ENCODE measurements at regions not wholly inside any gene's neighbourhood (a gene's known extent, or its start where the extent isn't known, plus 50 kb on each side); places are given as distances from the start of the nearest gene placed in this dataset.
"Not testable (repeated sequence)": the region's sequence is repeated elsewhere in the genome, so short reads cannot be mapped to it uniquely, and the experiment has no call there.

DNA sequence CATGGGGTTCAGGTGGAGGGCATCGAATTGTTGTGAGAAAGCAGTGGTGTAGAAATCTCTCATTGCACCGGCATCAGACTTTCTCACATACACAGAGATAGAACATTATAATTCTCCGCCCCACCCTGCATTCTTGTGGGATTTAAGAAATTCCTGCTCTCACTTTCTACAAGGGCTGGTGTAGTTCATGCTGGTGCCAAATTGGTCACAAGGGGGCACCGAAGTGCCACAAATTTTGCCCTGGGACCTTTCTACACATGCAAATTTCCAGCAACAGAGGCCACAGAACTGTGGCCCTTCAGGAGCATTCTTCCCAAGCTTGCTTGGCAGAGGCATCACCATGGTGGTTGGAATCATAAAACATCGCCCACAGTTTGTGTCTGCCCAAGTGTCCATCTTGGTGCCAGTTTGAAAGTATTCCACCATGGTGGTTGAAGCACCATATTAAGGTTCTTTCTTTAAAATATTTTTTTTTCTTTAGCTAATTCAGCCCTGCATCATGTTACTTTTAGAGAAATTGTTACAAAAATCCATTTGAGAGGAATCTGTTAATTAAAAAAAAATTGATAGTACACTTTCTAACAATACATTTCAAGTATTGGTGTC, 521.2 kb upstream of the FANCL start:
- BruUV-seq (replicated peaks): no TSS peak
- TF ChIP-seq, protein P1, sequence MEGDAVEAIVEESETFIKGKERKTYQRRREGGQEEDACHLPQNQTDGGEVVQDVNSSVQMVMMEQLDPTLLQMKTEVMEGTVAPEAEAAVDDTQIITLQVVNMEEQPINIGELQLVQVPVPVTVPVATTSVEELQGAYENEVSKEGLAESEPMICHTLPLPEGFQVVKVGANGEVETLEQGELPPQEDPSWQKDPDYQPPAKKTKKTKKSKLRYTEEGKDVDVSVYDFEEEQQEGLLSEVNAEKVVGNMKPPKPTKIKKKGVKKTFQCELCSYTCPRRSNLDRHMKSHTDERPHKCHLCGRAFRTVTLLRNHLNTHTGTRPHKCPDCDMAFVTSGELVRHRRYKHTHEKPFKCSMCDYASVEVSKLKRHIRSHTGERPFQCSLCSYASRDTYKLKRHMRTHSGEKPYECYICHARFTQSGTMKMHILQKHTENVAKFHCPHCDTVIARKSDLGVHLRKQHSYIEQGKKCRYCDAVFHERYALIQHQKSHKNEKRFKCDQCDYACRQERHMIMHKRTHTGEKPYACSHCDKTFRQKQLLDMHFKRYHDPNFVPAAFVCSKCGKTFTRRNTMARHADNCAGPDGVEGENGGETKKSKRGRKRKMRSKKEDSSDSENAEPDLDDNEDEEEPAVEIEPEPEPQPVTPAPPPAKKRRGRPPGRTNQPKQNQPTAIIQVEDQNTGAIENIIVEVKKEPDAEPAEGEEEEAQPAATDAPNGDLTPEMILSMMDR (IDR thresholded peaks at IDR 0.05; ENCODE audit: unreplicated experiment): peak; percentile 71
- intact Hi-C loops (cut with micrococcal nuclease; ENCODE audit: unreplicated experiment): loop anchor here (1.0 to 10.0 kb wide), 6 partner anchors 113 to 1820 kb away; no protein-coding TSS in a partner anchor
- Mint-ChIP-seq H3K27me3 (ENCODE audit: unreplicated experiment) (no peaks in the 10 kb centered on the region), H3K9me3 (ENCODE audit: low read depth, unreplicated experiment) (no peaks in the 10 kb centered on the region), H3K36me3 (ENCODE audit: insufficient read depth, unreplicated experiment) (no peaks in the 10 kb centered on the region), H3K4me1 (ENCODE audit: low read depth, unreplicated experiment) (peaks cover 5% of the 10 kb centered on the region), H3K27ac (ENCODE audit: unreplicated experiment) (no peak overlapping the region), H3K4me3 (ENCODE audit: low read depth, unreplicated experiment) (no peak overlapping the region)
- CTCF ChIA-PET: no interaction called here
- DNase-seq: peak; percentile 79

DNA sequence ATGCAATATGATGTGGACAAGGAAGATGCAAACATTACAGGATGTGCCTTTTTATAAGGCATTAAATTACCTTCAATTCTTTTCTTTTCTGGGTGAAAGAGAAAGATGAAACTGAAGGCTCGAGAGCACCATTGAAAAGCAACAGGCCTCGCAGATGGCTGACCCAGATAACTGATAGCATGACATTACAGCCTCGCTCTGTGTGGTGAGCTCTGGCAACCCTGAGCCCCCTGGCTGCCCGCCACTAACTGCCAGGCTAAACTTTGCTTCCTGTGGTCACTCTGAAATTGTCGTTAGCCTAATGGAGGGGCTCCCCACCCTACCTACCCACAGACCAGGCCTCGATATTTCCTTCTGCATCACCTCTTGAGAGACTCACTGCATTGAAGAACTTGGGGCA, 516.8 kb upstream of the FANCL start:
- CTCF ChIA-PET: no interaction called here
- H3K4me1 Mint-ChIP-seq (ENCODE audit: low read depth, unreplicated experiment): peaks cover 5% of the 10 kb centered on the region
- no peaks in the 10 kb centered on the region for H3K27me3 Mint-ChIP-seq (ENCODE audit: unreplicated experiment)
- no peak overlapping the region for H3K27ac Mint-ChIP-seq (ENCODE audit: unreplicated experiment)
- intact Hi-C loops (cut with micrococcal nuclease; ENCODE audit: unreplicated experiment): no loop called here
- H3K4me3 Mint-ChIP-seq (ENCODE audit: low read depth, unreplicated experiment): no peak overlapping the region
- BruUV-seq (replicated peaks): no TSS peak
- no peaks in the 10 kb centered on the region for H3K36me3 Mint-ChIP-seq (ENCODE audit: insufficient read depth, unreplicated experiment)
- no peak for DNase-seq
- H3K9me3 Mint-ChIP-seq (ENCODE audit: low read depth, unreplicated experiment): peaks cover 7% of the 10 kb centered on the region
- TF ChIP-seq, protein P1 (IDR thresholded peaks at IDR 0.05; ENCODE audit: unreplicated experiment): no peak

DNA sequence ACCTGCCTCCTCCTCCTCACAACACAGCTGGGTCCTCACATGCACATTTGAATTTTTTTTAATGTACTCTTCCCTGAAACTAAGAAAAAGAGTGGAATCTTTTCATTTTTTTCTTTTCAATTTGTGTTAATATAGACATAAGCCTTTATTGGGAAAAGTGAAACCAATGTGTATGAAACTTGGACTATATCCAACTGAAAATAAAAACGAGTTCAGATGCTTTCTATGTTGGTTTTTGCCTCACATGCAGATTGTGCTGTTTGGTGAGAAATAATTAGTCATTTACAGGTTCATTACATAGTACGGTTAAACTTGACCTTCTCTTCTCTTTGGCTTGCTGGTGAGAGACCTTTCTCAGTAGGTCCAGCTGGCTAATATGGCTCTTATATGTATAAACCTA, 515.2 kb upstream of the FANCL start:
- no peak for DNase-seq
- CTCF ChIA-PET: no interaction called here
- BruUV-seq (replicated peaks): no TSS peak
- H3K36me3 Mint-ChIP-seq (ENCODE audit: insufficient read depth, unreplicated experiment): no peaks in the 10 kb centered on the region
- TF ChIP-seq, protein P1 (IDR thresholded peaks at IDR 0.05; ENCODE audit: unreplicated experiment): no peak
- no peaks in the 10 kb centered on the region for H3K27me3 Mint-ChIP-seq (ENCODE audit: unreplicated experiment)
- H3K27ac Mint-ChIP-seq (ENCODE audit: unreplicated experiment): no peak overlapping the region
- peaks cover 11% of the 10 kb centered on the region for H3K9me3 Mint-ChIP-seq (ENCODE audit: low read depth, unreplicated experiment)
- H3K4me1 Mint-ChIP-seq (ENCODE audit: low read depth, unreplicated experiment): no peaks in the 10 kb centered on the region
- H3K4me3 Mint-ChIP-seq (ENCODE audit: low read depth, unreplicated experiment): no peak overlapping the region
- intact Hi-C loops (cut with micrococcal nuclease; ENCODE audit: unreplicated experiment): no loop called here

DNA sequence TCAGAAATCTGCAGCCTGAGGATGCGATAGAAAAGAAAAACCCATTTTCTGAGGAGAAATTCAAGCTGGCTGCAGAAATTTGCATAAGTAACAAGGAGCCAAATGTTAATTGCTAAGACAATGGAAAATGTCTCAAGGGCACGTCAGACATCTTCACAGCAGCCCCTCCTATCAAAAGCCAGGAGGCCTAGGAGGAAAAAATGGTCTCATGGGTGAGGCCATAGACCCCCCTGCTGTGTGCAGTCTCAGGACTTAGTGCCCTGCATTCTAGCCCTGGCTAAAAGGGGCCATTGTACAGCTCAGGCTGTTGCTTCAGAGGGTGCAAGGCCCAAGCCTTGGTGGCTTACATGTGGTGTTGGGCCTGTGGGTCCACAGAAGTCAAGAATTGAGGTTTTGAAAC, 511.4 kb upstream of the FANCL start:
- H3K27ac Mint-ChIP-seq (ENCODE audit: unreplicated experiment); DNase-seq; intact Hi-C loops (cut with micrococcal nuclease; ENCODE audit: unreplicated experiment); H3K27me3 Mint-ChIP-seq (ENCODE audit: unreplicated experiment); H3K4me3 Mint-ChIP-seq (ENCODE audit: low read depth, unreplicated experiment); H3K36me3 Mint-ChIP-seq (ENCODE audit: insufficient read depth, unreplicated experiment); CTCF ChIA-PET; BruUV-seq (replicated peaks); H3K4me1 Mint-ChIP-seq (ENCODE audit: low read depth, unreplicated experiment): not testable (repeated sequence)
- H3K9me3 Mint-ChIP-seq (ENCODE audit: low read depth, unreplicated experiment): peaks cover 11% of the 10 kb centered on the region

DNA sequence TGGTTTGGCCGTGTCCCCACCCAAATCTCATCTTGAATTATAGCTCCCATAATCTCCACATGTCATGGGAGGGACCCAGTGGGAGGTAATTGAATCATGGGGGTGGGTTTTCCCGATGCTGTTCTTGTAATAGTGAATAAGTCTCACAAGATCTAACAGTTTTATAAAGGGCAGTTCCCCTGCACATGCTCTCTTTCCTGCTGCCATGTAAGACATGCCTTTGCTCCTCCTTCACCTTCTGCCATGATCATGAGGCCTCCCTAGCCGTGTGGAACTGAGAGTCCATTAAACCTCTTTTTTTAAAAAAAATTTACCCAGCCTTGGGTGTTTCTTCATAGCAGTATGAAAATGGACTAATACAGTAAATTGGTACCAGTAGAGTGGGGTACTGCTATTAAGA, 510.6 kb upstream of the FANCL start:
- H3K4me3 Mint-ChIP-seq (ENCODE audit: low read depth, unreplicated experiment); intact Hi-C loops (cut with micrococcal nuclease; ENCODE audit: unreplicated experiment); DNase-seq; H3K36me3 Mint-ChIP-seq (ENCODE audit: insufficient read depth, unreplicated experiment); BruUV-seq (replicated peaks); CTCF ChIA-PET; H3K4me1 Mint-ChIP-seq (ENCODE audit: low read depth, unreplicated experiment); H3K27ac Mint-ChIP-seq (ENCODE audit: unreplicated experiment); H3K27me3 Mint-ChIP-seq (ENCODE audit: unreplicated experiment): not testable (repeated sequence)
- peaks cover 11% of the 10 kb centered on the region for H3K9me3 Mint-ChIP-seq (ENCODE audit: low read depth, unreplicated experiment)

All from Calu3 (cell line).